NCI-H187 treated with DMSO at 0.1 percent for 48 hours (cell line): ENCODE measurements at regions not wholly inside any gene's neighbourhood (a gene's known extent, or its start where the extent isn't known, plus 50 kb on each side); places are given as distances from the start of the nearest gene placed in this dataset.

Source experiments
- DNase-seq: peaks from one replicate; lab custom pipeline; 2025; lab: John Stamatoyannopoulos, UW

- no peak for DNase-seq
These were observed 182.8 kb downstream of the PIK3C3 start for GRCh38 chr18:42137693-42138375.

GRCh38 chr18:42141439-42141838, 186.4 kb downstream of the PIK3C3 start:
- no peak for DNase-seq

- DNase-seq, result no peak
These were observed 200.0 kb downstream of the PIK3C3 start for GRCh38 chr18:42155024-42155423.

GRCh38 chr18:42156281-42156680, 201.2 kb downstream of the PIK3C3 start:
- DNase-seq, result no peak

- no peak for DNase-seq
These were observed 202.4 kb downstream of the PIK3C3 start for GRCh38 chr18:42157420-42157819.

- DNase-seq, result no peak
These were observed 202.8 kb downstream of the PIK3C3 start for GRCh38 chr18:42157878-42158277.

GRCh38 chr18:42159146-42159545, 204.1 kb downstream of the PIK3C3 start:
- no peak for DNase-seq

GRCh38 chr18:42163321-42163720, 208.3 kb downstream of the PIK3C3 start:
- no peak for DNase-seq

GRCh38 chr18:42164556-42164955, 209.5 kb downstream of the PIK3C3 start:
- no peak for DNase-seq

GRCh38 chr18:42165922-42166513, 211.0 kb downstream of the PIK3C3 start:
- DNase-seq, result no peak

- DNase-seq, result no peak
These were observed 213.5 kb downstream of the PIK3C3 start for GRCh38 chr18:42168487-42168886.

- DNase-seq, result no peak
These were observed 213.9 kb downstream of the PIK3C3 start for GRCh38 chr18:42168907-42169306.

GRCh38 chr18:42174909-42175308, 219.9 kb downstream of the PIK3C3 start:
- no peak for DNase-seq

GRCh38 chr18:42176599-42176998, 221.6 kb downstream of the PIK3C3 start:
- no peak for DNase-seq

- DNase-seq, result no peak
These were observed 222.4 kb downstream of the PIK3C3 start for GRCh38 chr18:42177390-42177789.

- no peak for DNase-seq
These were observed 223.5 kb downstream of the PIK3C3 start for GRCh38 chr18:42178376-42179080.

GRCh38 chr18:42179542-42180121, 224.6 kb downstream of the PIK3C3 start:
- DNase-seq, result no peak

GRCh38 chr18:42181474-42181873, 226.4 kb downstream of the PIK3C3 start:
- no peak for DNase-seq

- DNase-seq, result no peak
These were observed 228.0 kb downstream of the PIK3C3 start for GRCh38 chr18:42182728-42183700.

GRCh38 chr18:42183746-42184145, 228.7 kb downstream of the PIK3C3 start:
- no peak for DNase-seq

- DNase-seq, result no peak
These were observed 229.8 kb downstream of the PIK3C3 start for GRCh38 chr18:42184685-42185477.
